HG02763 (cell line): ENCODE measurements at regions not wholly inside any gene's neighbourhood (a gene's known extent, or its start where the extent isn't known, plus 50 kb on each side); places are given as distances from the start of the nearest gene placed in this dataset.

ENCODE experiments used
- ATAC-seq: cut with Tn5 transposase; IDR thresholded peaks from one replicate; pipeline ENCODE4 v1.9.1; 2021; ENCODE audit warnings: mild to moderate bottlenecking, moderate library complexity; ENCODE audit not compliant: unreplicated experiment

DNA sequence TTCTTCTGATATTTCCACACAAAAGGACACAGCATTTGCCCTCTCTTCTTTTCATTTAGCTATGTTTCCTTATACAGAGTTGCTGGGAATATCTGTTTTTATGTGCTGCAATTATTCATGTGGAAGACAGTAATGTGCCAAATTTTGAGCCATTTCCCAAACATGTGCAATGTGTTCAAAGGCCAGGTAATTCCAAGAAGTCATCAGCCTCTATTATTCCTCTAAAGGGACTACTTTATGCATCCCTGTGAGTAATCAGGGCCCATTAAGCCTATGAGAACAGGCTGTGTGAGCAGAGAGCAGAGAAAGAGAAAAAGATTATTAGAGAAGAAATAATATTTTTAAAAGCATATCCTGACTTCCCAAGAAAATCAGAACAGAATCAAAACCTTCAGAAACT lies 107.6 kb upstream of the OSR1 start:
- ATAC-seq, result no peak

DNA sequence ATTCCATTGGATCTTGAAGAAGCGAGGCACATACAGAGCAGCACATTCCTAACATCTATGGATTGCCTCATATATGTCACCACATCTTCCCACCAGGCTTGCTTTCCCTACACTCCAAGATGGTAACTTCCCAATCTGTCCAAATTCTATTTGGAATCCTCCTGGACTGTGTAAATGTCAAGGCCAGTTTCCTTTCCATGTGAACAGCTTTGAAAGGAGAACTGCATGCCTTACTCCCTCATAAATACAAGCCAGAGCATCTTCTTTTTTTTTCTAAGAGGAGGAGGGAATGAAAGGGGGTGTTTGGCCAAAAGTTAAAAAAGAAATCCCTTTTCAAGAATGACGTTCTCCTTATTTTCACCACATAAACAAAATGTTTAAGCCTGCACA lies 103.8 kb upstream of the OSR1 start:
- no peak for ATAC-seq

DNA sequence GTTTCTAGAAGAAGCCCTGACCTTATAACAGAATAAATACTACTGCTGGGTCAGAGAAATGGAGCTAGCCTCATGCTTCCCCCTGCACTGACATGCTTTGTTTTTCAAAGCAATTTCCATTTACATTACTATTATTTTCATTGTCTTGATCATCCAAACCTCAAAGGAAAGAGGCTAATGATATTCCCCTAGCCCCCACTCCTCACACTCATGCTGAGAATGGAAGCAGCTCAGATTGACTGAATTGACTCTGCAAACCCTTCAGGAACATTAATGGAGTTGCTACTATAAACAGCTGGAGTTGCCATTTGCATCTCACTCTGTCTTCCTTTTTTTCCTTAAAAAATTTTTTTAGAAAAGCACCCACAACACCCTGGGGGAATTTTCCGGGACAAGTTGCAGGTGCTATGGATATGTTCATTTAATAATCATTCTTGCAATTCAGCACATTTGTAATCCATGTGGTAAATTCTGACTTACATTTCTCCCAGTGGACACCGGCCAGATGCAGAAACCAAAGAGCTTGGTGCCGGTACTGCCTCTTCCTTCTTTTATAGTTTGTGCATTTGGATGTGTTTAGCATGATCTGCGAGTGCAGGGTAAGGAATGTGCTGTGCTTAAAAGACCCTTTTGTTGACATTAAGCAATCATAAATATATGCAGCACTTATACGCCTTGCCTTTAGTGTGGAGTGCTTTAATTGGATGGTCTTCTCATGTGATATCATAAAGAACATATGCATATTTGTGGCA lies 103.3 kb upstream of the OSR1 start:
- ATAC-seq, result no peak

DNA sequence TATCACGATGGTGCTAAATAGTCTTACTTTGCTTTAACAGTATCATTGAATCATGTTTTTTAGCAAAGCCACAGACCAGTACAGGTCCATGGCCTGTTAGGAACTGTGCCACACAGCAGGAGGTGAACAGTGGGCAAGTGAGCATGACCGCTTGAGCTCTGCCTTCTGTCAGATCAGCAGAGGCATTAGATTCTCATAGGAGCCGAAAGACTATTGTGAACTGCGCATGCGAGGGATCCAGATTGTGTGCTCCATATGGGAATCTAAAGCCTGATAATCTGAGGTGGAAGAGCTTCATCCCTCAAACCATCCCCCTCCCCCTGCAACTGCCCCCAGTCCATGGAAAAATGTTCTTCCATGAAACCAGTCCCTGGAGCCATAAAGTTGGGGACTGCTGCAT lies 102.3 kb upstream of the OSR1 start:
- no peak for ATAC-seq

DNA sequence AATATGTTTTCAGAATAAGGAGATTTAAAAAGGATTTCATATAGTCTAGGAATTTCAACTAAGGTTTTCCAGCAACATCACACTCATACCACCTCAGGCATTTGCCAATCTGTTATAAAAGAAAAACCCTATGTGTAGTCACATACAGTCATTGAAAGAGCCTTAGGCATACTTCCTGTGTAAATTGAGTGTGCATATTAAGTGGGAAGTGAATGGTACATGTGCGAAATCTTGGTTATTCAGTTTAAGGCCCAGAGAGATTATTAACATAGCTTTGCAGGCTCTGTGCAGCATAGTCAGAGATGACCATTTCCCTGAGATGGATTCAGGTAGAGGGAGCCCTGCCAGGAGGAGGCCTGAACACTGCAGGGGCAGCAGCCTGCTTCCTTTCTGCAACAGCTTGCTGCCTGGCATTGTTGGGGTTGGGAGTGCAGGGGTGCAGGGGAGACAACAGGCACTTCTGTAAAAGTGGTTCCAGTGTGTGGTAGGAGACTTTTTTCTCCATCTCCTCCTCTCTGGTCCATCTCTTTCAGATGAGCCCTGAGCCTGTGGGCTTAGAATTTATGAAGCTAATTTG lies 100.1 kb upstream of the OSR1 start:
- no peak for ATAC-seq

DNA sequence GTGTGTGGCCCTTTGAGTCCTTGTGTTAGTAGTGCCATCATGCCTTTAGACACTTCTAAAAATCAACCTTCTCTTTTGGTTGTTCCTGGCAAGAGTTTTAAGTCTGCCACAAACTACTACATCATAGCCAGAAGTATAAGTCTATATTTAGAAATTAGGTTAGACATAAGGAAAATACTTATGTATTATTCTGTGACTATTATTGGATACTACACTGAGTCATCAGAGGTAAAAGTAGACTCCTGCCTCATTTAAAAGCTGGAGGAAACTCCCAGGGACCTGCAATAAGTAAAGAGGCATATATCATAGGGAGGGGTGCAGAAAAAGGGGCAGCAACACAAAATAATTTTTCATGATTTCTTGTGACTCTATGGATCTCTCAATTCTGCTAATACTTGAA lies 99.4 kb upstream of the OSR1 start:
- no peak for ATAC-seq

DNA sequence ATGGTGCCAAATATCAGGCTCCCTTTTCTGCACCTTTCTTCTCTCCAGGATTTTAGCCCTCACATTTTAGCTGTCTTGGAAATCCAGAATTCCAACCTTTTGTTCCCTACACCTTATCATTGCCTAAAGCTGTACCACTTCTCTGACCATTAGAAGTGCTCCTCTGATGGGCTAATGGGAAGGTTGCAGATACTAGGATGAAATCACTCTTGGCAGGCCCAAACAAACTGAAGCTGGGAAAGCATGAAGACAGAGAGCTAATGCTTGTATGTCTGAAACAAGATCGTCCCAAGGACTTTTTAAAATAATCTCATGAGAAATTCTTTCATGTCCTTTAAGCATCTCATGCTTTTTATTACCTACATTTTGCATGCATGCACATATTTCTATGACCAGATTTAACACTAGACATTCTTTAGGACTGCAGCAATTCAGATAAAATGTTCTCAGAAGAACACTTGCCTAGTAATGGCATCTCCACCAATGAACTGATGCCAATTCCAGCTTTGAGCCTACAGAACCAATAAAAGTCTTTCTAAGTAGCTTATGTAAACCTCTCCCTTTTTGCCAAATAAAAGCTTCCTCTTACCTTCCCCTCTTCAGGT lies 98.4 kb upstream of the OSR1 start:
- ATAC-seq, result no peak

DNA sequence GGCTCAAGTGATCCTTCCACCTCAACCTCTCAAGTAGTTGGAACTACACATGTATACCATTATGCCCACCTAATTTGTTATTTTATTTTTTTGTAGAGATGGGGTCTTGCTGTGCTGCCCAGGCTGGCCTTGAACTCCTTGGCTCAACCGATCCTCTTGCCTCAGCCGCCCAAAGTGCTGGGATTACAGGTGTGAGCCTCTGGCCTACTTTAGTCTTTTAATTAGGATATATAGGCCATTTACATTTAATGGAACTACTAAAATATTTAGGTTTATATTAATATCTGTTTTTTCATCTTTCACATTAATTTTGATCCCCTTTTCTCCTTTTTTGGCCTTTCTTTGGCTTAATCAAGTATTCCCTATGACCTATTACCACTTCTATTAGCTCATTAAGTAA lies 95.7 kb upstream of the OSR1 start:
- no peak for ATAC-seq

DNA sequence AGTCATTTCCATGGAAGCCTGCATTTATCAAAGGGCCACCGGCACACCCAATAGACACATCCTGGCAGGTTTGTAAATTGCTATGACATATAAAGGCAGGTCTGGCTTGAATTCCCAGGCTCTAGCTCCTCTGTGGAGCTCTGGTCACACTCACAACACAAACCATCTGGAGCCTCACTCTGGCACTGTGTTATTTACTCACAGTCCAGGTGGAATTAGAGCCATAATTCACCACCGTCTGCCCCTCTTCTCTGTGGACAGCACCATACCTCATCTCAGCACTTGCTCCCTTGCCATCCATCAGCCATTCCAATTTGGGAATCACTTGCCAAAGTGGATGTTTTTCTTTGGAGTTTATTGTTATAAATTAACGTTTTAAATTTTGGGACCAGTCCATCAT lies 84.3 kb upstream of the OSR1 start:
- ATAC-seq, result no peak

DNA sequence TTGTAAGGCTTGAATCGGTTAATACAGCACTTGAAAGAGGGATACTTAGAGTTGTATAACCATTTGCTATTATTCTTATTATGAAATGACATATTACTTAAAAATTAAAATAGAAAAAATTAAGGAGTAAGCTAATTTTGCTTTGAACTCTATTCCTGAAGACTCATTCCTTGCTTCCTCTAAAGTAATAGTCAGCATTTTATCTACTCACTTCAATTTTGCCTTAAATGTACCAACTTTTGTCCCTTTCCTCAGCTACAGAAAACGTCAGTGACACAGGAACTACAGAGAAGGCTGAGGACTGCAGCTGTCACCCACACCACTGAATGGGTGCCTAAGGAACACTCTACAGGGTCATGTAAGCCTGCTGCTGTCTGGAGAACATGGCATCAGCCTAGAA lies 80.7 kb upstream of the OSR1 start:
- no peak for ATAC-seq

DNA sequence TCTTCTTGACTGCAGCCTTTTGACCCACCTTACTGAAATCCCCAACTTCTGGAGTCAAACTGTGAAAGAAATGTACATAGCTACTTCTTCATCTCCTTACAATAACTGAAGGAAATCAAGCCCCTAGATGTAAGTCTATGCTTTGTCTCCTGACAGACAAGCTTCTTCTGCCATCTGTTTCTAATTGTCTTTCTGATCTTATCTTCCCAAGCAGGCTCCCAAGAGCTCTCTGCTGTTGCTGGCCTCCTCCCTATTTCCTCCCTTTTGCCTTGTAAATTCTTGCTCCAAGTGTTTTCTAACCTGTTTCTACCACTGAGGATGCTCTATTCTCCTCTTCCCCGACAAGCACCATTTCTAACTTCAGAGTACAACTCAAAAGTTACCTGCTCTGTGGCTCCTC lies 77.4 kb upstream of the OSR1 start:
- ATAC-seq, result no peak

DNA sequence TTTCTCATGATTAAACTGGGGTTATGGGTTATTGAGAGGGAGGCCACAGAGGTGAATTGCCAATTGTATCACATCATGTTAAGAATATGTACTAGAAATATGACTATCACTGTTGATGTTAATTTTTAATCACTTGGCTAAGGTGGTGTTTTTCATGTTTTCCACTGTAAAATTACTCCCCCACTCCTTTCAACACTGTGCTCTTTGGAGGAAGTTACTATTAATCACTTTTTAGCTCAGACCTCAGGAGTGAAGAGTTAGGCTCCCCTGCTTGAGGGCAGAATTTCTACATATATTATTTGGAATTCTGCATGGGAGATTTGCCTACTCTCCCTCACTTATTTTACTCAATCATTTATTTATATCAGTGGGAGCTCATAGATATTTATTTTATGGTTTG lies 76.0 kb upstream of the OSR1 start:
- ATAC-seq, result no peak

DNA sequence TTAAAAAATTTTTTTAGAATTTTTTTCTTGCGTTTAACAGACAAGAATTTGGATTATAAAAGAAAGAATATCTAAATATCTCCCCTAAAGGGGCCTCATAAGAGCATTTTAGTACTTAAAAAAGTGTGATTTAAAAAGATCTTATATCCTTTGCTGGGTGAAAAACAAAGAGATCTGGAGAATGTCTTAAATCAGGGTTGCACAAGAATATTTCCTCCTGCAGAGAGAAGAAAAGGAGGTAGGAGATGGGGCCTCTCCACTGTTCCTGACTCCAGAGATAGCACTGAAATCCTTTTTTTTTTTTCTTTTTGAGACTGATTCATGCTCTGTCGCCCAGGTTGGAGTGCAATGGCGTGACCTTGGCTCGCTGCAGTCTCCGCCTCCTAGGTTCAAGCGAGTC lies 68.5 kb upstream of the OSR1 start:
- no peak for ATAC-seq

DNA sequence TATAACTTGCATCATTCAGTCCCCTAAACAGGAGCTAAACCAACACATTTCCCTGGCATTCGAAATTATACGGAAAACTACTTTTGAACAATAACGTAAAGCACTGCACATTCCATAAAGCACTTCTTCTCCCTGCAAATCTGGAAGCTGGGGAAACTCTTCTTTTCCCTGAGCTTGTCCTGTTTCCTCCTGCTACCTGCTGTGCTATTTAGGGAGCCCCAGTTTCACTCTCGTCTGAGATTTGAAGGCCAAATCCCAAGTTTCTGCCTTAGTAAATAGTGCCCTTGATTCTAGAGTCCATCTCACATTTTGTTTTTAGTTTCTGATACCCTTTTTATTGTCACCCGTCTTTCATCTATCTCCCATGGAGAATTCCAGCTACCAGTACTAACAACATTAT lies 67.7 kb upstream of the OSR1 start:
- ATAC-seq, result no peak

DNA sequence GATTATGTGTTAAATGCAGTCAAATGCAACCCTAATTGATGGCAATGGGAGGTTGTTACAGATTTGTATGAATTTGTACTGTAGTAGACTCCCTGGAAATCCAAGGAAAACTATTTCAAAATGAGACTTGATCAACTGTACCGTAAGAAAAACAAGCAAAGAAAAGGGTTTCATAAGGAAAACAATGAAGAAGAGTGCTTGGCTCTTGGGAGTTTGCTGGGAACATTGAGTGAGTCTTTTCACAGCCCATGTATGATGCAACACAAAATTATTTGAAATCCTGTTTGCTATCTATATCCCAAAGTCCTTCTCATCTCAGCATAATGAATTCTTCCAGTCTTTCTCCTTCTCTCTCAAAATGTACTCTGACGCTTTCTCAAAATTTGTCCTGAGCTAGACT lies 67.0 kb upstream of the OSR1 start:
- ATAC-seq, result no peak

DNA sequence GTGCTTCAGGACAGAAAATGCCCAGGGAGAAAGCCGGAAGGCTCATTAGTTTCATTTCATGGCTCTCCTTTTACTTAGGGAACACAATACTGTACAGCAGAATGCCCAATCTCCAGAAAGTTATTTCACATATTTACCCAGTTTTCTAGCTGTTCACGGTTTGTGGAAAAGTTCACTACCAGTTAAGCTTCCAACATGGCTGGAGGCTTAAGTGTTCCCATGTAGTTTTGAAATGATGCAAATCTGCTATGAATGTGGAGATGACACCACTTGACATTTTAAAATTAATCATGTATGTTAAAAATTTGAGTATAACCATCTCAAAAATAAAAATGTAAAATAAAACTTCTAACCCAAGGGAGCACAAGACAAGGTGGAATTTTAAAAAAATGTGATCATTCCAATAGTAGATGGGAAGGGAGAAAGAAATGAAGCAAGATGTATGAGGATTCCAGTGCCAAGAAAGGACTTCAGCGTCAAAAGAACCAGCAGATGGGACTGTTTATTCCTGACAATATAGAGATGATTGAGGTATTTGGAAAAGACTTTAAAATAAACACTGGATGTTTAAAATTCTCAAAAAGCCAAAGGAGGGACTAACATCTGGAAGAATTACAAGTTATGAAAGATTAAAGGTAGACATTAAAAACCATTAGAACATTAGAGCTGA lies 60.9 kb upstream of the OSR1 start:
- ATAC-seq, result no peak

DNA sequence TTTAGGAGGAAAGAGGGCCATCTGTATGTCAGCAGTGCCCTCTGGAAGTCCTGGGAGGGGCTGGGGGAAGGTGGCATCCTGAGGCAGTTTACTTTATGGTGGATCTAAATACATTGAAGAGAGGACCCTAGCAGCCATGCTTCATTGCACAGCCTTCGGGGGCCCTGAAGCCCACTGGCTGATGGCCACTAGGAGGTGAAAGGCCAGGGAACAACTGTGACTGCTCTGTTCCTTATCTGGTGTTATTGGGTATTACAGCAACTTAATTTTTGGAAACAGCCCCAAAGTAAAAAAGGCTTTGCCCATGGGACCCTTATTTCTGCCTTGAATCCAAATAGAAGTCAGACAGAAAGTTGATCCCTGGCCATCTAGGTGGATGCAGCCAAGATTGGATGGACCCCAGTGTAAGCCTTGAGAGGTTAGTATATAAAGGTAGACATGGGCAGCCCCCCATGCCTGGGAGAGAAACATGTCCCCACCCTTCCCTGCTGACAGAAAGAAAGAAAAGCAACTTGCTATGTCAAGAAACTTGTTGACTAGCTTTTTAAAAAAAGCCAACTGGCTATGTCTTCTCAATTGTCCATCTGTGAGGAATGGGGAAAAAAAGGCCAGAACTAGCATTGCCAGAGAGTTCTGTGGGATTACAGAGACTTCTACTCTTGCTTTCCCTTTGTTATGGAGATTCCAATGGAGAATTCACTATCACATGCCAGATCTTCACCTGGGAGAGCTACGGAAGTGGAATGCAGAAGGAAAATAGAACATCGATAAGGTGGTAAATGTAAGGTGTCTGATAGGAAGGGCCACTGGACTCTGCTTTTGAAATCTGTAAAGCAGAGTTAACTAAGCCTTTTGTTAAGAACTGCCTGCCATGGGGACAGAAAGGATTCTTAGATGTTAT lies 58.6 kb upstream of the OSR1 start:
- no peak for ATAC-seq

DNA sequence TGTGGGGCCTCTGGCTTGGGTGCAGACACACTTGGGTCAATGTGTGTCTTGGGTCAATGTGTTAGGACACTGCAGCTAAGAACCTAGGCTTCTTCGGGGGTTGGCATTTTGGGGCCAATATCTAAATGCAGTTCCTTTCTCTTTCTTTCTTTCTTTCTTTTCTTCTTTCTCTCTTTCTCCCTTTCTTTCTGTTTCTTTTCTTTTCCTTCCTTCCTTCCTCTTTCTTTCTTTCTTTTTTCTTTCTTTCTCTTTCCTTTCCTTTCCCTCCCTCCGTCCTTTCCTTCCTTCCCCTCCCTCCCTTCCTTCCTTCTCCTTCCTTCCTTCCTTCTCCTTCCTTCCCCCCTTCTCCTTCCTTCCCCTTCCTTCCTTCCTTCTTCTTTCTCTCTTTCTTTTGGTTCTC lies 57.7 kb upstream of the OSR1 start:
- no peak for ATAC-seq

DNA sequence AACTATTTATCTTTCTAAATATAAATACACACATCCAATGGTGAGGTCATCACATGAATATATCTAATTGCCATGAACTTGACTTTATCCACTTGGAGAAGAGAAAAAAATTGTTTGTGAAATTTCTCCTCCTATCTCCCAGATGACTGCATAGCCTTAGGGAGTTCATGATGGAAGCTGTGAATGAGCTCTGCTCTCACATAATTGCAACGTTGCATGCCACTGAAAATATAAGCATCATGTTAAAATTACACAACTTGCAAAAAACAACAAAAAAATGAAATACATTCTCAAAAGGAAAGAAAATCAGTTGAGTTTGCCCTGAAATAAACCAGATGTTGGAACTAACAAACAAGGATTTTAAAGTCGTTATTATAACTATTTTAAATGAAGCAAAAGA lies 50.6 kb upstream of the OSR1 start:
- no peak for ATAC-seq

DNA sequence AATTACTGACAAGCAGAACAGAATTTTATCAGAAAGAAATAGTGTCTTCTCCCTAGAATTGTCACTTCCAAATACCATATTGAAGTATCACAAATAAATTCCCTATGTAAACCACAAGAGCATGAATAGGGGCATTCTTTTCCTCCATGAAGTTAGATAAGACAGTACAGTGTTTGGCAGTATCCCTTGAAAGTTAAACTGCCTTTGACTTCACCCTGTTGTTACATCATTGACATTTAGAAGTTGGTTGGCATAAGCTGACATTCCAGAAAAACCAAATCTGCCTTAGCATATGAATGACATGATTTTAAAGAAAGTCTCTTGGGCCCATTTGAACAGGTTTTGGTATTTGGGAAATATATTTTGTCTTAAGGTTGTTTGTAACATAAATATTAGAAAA lies 50.2 kb upstream of the OSR1 start:
- ATAC-seq, result no peak
